Subcutaneous abdominal adipose tissue (tissue), 5 donors: ENCODE measurements at regions not wholly inside any gene's neighbourhood (a gene's known extent, or its start where the extent isn't known, plus 50 kb on each side); places are given as distances from the start of the nearest gene placed in this dataset.
"Not testable (repeated sequence)": the region's sequence is repeated elsewhere in the genome, so short reads cannot be mapped to it uniquely, and the experiment has no call there.

ENCODE experiments used
- H3K27ac ChIP-seq: one replicate; pipeline ENCODE4 v1.7.0; 2013; ENCODE audit warnings: low read depth, mild to moderate bottlenecking, inconsistent platforms, low read length, moderate library complexity
- H3K27me3 ChIP-seq, 5 donors: one replicate each; pipeline ENCODE4 v1.7.0; 2013; ENCODE audit warnings: low read length in 5 of 5, inconsistent platforms in 1 of 5; ENCODE audit not compliant: control insufficient read depth in 5 of 5, insufficient read depth in 4 of 5
- H3K36me3 ChIP-seq, 5 donors: one replicate each; pipeline ENCODE4 v1.7.0; 2013; ENCODE audit warnings: low read length in 5 of 5; ENCODE audit not compliant: control insufficient read depth in 5 of 5, insufficient read depth in 5 of 5
- H3K4me1 ChIP-seq, 5 donors: one replicate each; pipeline ENCODE4 v1.7.0; 2013; ENCODE audit warnings: low read length in 5 of 5, mild to moderate bottlenecking in 3 of 5, moderate library complexity in 1 of 5; ENCODE audit not compliant: control insufficient read depth in 5 of 5, insufficient read depth in 5 of 5
- H3K4me3 ChIP-seq, 5 donors: one replicate each; pipeline ENCODE4 v1.7.0; 2013; ENCODE audit warnings: low read length in 5 of 5, low read depth in 1 of 5
- H3K9ac ChIP-seq, 5 donors: one replicate each; pipeline ENCODE4 v1.7.0; 2013; ENCODE audit warnings: low read length in 5 of 5, mild to moderate bottlenecking in 4 of 5, moderate library complexity in 3 of 5
- H3K9me3 ChIP-seq, 5 donors: one replicate each; pipeline ENCODE4 v1.7.0; 2013; ENCODE audit warnings: low read length in 5 of 5; ENCODE audit not compliant: control insufficient read depth in 5 of 5
- donor health status: healthy.
- donor health status: healthy.
- donor health status: healthy.
- donor health status: healthy.
- donor health status: healthy.

- Histone ChIP-seq H3K9ac (no peak overlapping the region), H3K36me3 (no peaks in the 10 kb centered on the region), H3K4me1 (peaks cover 0 to 4% (median 0%) of the 10 kb centered on the region in 5 donors), H3K27ac (no peak overlapping the region), H3K27me3 (no peaks in the 10 kb centered on the region), H3K9me3 (no peaks in the 10 kb centered on the region), H3K4me3 (no peak overlapping the region)
Measured at GRCh38 chr13:79625517-79625916, 144.6 kb downstream of the NDFIP2 start.

- H3K9ac ChIP-seq, result no peak overlapping the region
- no peaks in the 10 kb centered on the region for H3K27me3 ChIP-seq
- no peaks in the 10 kb centered on the region for H3K4me1 ChIP-seq
- H3K4me3 ChIP-seq, result no peak overlapping the region
- H3K36me3 ChIP-seq, result no peaks in the 10 kb centered on the region
- H3K27ac ChIP-seq, result no peak overlapping the region
- H3K9me3 ChIP-seq, result no peaks in the 10 kb centered on the region
Measured at GRCh38 chr13:79621902-79622301, 140.9 kb downstream of the NDFIP2 start.

GRCh38 chr13:79621449-79621848 is 140.5 kb downstream of the NDFIP2 start:
- no peak overlapping the region for H3K9ac ChIP-seq
- H3K27me3 ChIP-seq, result no peaks in the 10 kb centered on the region
- no peaks in the 10 kb centered on the region for H3K9me3 ChIP-seq
- H3K4me1 ChIP-seq, result no peaks in the 10 kb centered on the region
- H3K36me3 ChIP-seq, result no peaks in the 10 kb centered on the region
- no peak overlapping the region for H3K4me3 ChIP-seq
- H3K27ac ChIP-seq, result no peak overlapping the region

- Histone ChIP-seq H3K27me3 (no peaks in the 10 kb centered on the region), H3K36me3 (no peaks in the 10 kb centered on the region), H3K9me3 (no peaks in the 10 kb centered on the region), H3K9ac (no peak overlapping the region), H3K4me3 (no peak overlapping the region), H3K27ac (no peak overlapping the region), H3K4me1 (no peaks in the 10 kb centered on the region)
Measured at GRCh38 chr13:79614250-79614918, 133.4 kb downstream of the NDFIP2 start.

- Histone ChIP-seq H3K36me3 (no peaks in the 10 kb centered on the region), H3K9me3 (peaks cover 0 to 2% (median 0%) of the 10 kb centered on the region in 5 donors), H3K4me1 (no peaks in the 10 kb centered on the region), H3K4me3 (no peak overlapping the region), H3K9ac (no peak overlapping the region), H3K27me3 (no peaks in the 10 kb centered on the region), H3K27ac (no peak overlapping the region)
Measured at GRCh38 chr13:79612604-79613003, 131.6 kb downstream of the NDFIP2 start.

GRCh38 chr13:79607895-79608294 is 126.9 kb downstream of the NDFIP2 start:
- not testable (repeated sequence) for H3K27me3 ChIP-seq, H3K27ac ChIP-seq, H3K36me3 ChIP-seq, H3K4me3 ChIP-seq, H3K9ac ChIP-seq, H3K9me3 ChIP-seq
- peaks cover 0 to 14% (median 5%) of the 10 kb centered on the region in 5 donors for H3K4me1 ChIP-seq
